ENCODE measurements at regions not wholly inside any gene's neighbourhood (a gene's known extent, or its start where the extent isn't known, plus 50 kb on each side); places are given as distances from the start of the nearest gene placed in this dataset.

DNA sequence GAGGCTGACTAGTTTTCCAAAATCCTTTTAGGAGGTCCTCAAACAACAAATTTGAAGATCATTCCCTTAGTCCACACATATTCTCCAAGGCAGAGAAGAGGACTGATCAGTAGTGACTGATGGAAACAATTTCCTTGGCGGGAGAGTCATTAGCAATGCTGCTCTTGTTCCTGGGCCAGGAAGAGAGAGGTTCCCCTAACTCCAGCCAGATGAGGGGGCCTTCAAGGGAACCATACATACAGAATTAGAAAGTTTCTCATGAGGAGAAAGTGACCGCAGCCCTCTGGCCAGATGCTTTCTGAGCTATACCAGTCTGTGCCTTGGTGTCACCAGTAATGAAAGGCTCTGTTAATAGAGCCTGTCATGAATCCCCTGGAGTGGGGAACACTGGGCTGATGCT is 539.4 kb downstream of the BNC2 start:
- DNase-seq = no peak
- no peaks in the 10 kb centered on the region for H3K27me3 Mint-ChIP-seq (ENCODE audit: unreplicated experiment)
- H3K27ac Mint-ChIP-seq (ENCODE audit: unreplicated experiment) = peak overlapping the region; percentile 41
- H3K9me3 Mint-ChIP-seq (ENCODE audit: low read depth, unreplicated experiment) = peaks cover 2% of the 10 kb centered on the region
- intact Hi-C loops (cut with micrococcal nuclease; ENCODE audit: unreplicated experiment) = no loop called here
- no peak overlapping the region for H3K4me3 Mint-ChIP-seq (ENCODE audit: low read depth, unreplicated experiment)
- peaks cover 5% of the 10 kb centered on the region for H3K36me3 Mint-ChIP-seq (ENCODE audit: insufficient read depth, unreplicated experiment)
- CTCF ChIA-PET = interaction anchor here (0.6 kb wide), 1 partner anchor 285 kb away, joined by 7 read pairs; no protein-coding TSS in a partner anchor
- BruUV-seq (replicated peaks) = no TSS peak
- H3K4me1 Mint-ChIP-seq (ENCODE audit: low read depth, unreplicated experiment) = peaks cover 4% of the 10 kb centered on the region
- TF ChIP-seq, protein P1, sequence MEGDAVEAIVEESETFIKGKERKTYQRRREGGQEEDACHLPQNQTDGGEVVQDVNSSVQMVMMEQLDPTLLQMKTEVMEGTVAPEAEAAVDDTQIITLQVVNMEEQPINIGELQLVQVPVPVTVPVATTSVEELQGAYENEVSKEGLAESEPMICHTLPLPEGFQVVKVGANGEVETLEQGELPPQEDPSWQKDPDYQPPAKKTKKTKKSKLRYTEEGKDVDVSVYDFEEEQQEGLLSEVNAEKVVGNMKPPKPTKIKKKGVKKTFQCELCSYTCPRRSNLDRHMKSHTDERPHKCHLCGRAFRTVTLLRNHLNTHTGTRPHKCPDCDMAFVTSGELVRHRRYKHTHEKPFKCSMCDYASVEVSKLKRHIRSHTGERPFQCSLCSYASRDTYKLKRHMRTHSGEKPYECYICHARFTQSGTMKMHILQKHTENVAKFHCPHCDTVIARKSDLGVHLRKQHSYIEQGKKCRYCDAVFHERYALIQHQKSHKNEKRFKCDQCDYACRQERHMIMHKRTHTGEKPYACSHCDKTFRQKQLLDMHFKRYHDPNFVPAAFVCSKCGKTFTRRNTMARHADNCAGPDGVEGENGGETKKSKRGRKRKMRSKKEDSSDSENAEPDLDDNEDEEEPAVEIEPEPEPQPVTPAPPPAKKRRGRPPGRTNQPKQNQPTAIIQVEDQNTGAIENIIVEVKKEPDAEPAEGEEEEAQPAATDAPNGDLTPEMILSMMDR (IDR thresholded peaks at IDR 0.05; ENCODE audit: unreplicated experiment) = no peak

DNA sequence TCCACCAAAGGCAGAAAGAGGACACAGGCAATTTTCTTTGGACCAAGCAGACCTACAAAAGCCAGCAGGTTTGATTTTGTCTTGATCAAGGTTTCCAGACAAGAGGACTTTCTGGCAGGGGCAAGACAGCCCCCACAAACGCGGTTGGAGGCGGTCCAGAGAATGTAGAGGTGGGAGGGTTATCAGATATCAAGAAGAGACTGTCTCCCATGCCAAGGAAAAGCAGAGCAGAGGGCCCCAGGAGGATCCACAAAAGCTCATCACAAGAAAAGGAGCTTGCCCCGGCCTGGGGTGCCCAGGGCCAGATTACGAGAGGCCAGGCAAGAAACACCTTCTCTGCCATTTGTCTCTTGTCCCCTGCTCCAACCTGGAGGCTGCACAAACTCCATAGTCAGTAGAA is 538.9 kb downstream of the BNC2 start:
- Mint-ChIP-seq H3K27ac (ENCODE audit: unreplicated experiment) (peak overlapping the region; percentile 41), H3K4me1 (ENCODE audit: low read depth, unreplicated experiment) (peaks cover 9% of the 10 kb centered on the region), H3K27me3 (ENCODE audit: unreplicated experiment) (no peaks in the 10 kb centered on the region), H3K9me3 (ENCODE audit: low read depth, unreplicated experiment) (peaks cover 2% of the 10 kb centered on the region), H3K4me3 (ENCODE audit: low read depth, unreplicated experiment) (no peak overlapping the region), H3K36me3 (ENCODE audit: insufficient read depth, unreplicated experiment) (peaks cover 5% of the 10 kb centered on the region)
- TF ChIP-seq, protein P1 (IDR thresholded peaks at IDR 0.05; ENCODE audit: unreplicated experiment) = no peak
- DNase-seq = no peak
- intact Hi-C loops (cut with micrococcal nuclease; ENCODE audit: unreplicated experiment) = no loop called here
- CTCF ChIA-PET = interaction anchor here (0.6 kb wide), 1 partner anchor 285 kb away, joined by 7 read pairs; no protein-coding TSS in a partner anchor
- no TSS peak for BruUV-seq (replicated peaks)

DNA sequence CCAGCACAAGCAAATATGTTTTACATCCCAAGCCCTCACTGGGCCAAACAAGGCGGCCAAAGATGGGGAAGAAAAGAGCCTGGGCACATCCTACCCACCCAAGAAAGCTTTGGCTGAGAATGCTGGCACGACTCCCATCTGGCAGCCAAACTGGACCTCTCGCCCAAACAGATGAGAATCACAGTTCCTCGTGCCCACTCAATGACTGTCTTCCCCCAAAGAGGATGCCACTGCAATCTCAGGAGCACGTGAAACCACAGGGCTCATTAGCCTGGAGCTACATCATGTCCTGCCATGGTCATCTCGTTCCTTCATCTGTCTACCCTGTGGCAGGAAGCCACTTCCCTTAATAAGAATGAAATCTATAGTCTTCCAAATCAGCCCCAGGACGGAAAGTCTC is 536.8 kb downstream of the BNC2 start:
- no TSS peak for BruUV-seq (replicated peaks)
- Mint-ChIP-seq H3K27me3 (ENCODE audit: unreplicated experiment) (no peaks in the 10 kb centered on the region), H3K4me1 (ENCODE audit: low read depth, unreplicated experiment) (peaks cover 28% of the 10 kb centered on the region), H3K27ac (ENCODE audit: unreplicated experiment) (no peak overlapping the region), H3K4me3 (ENCODE audit: low read depth, unreplicated experiment) (no peak overlapping the region), H3K9me3 (ENCODE audit: low read depth, unreplicated experiment) (peaks cover 2% of the 10 kb centered on the region), H3K36me3 (ENCODE audit: insufficient read depth, unreplicated experiment) (peaks cover 10% of the 10 kb centered on the region)
- CTCF ChIA-PET = no interaction called here
- intact Hi-C loops (cut with micrococcal nuclease; ENCODE audit: unreplicated experiment) = no loop called here
- no peak for DNase-seq
- TF ChIP-seq, protein P1 (IDR thresholded peaks at IDR 0.05; ENCODE audit: unreplicated experiment) = no peak

DNA sequence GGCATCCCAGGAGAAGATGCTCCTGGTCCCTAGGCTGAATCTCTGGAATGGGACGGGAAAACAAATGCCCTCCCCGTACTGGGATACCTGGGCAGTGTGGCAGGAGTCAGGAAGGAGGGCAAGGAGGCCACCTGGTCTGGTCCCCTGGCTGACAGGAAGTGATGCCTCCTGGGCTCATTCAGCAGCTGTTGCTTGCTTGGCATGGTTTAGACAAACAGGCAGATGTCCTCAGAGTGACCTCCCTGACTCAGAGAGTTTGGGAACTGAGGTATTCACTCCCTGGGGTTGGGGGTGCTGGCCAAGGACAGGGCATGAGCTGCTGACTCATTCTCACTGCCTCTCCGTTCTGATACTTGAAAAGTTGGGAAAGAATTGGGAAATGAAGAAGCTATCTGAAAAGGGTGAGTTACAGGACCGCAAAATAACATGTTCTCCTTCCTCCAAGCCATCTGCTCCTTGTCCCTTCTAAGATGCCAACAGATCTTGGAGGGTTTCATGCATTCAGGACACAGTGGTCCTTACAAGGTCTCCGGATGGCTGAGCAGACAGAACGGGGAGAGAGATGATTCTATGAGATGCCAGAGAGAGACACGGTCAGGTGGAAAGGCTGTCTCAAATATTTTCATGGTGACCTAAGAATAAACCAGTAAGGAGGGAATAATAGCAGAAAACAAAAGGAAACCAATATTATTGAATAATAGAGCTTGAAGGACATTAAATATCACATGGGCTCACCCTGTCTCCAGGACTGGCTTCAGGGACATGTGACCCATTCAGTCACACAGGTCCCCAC is 534.5 kb downstream of the BNC2 start:
- no peaks in the 10 kb centered on the region for H3K27me3 Mint-ChIP-seq (ENCODE audit: unreplicated experiment)
- CTCF ChIA-PET = interaction anchor here (0.6 kb wide), 1 partner anchor 28 kb away, joined by 3 read pairs; no protein-coding TSS in a partner anchor
- no peak overlapping the region for H3K4me3 Mint-ChIP-seq (ENCODE audit: low read depth, unreplicated experiment)
- H3K4me1 Mint-ChIP-seq (ENCODE audit: low read depth, unreplicated experiment) = peaks cover 36% of the 10 kb centered on the region
- no TSS peak for BruUV-seq (replicated peaks)
- peak; percentile 66 for DNase-seq
- peaks cover 10% of the 10 kb centered on the region for H3K36me3 Mint-ChIP-seq (ENCODE audit: insufficient read depth, unreplicated experiment)
- peaks cover 2% of the 10 kb centered on the region for H3K9me3 Mint-ChIP-seq (ENCODE audit: low read depth, unreplicated experiment)
- TF ChIP-seq, protein P1 (IDR thresholded peaks at IDR 0.05; ENCODE audit: unreplicated experiment) = no peak
- intact Hi-C loops (cut with micrococcal nuclease; ENCODE audit: unreplicated experiment) = no loop called here
- H3K27ac Mint-ChIP-seq (ENCODE audit: unreplicated experiment) = peak overlapping the region; percentile 89
